SU-DHL-6 (cell line): ENCODE measurements at regions not wholly inside any gene's neighbourhood (a gene's known extent, or its start where the extent isn't known, plus 50 kb on each side); places are given as distances from the start of the nearest gene placed in this dataset.

Source experiments
- H2AFZ ChIP-seq: fragments of 200-600 bp; sonication (generic); 2 replicates; pipeline ENCODE4 v1.6.1; 2014; ENCODE audit warnings: low read depth, mild to moderate bottlenecking, moderate library complexity, mixed read lengths, antibody characterized with exemption, low read length; ENCODE audit not compliant: severe bottlenecking
- H3F3A ChIP-seq: fragments of 200-600 bp; shearing (Covaris generic); 2 replicates; pipeline ENCODE4 v1.6.0; 2016; ENCODE audit warnings: antibody characterized with exemption, mild to moderate bottlenecking; ENCODE audit not compliant: insufficient read depth
- H3K27ac ChIP-seq: fragments of 200-600 bp; sonication (generic); 2 replicates; pipeline ENCODE4 v1.5.1; 2016; ENCODE audit warnings: low read depth, mild to moderate bottlenecking, low read length, moderate library complexity, mixed read lengths
- H3K27me3 ChIP-seq: fragments of 200-600 bp; sonication (generic), shearing (Covaris generic); 2 replicates; pipeline ENCODE4 v1.6.0; 2014; ENCODE audit warnings: mild to moderate bottlenecking, low read length
- H3K36me3 ChIP-seq: fragments of 200-600 bp; sonication (generic); 2 replicates; pipeline ENCODE4 v1.6.1; 2014; ENCODE audit warnings: mild to moderate bottlenecking, low read length, mixed read lengths
- H3K4me2 ChIP-seq: fragments of 300-600, 200-600 bp; shearing (Covaris generic), sonication (generic); 2 replicates; pipeline ENCODE4 v1.6.0; 2014; ENCODE audit warnings: low read length, low read depth, mild to moderate bottlenecking; ENCODE audit not compliant: poor library complexity, severe bottlenecking
- H3K4me3 ChIP-seq: fragments of 200-600 bp; sonication (generic); 2 replicates; pipeline ENCODE4 v1.5.1; 2014; ENCODE audit warnings: antibody characterized with exemption, low read length, mild to moderate bottlenecking, mixed read lengths; ENCODE audit not compliant: insufficient read depth, poor library complexity, severe bottlenecking
- H3K79me2 ChIP-seq: fragments of 200-600 bp; sonication (generic); 2 replicates; pipeline ENCODE4 v1.6.1; 2014; ENCODE audit warnings: mild to moderate bottlenecking, low read length, moderate library complexity; ENCODE audit not compliant: insufficient read depth
- H3K9ac ChIP-seq: fragments of 200-600 bp; sonication (generic); 2 replicates; pipeline ENCODE4 v1.7.0; 2014; ENCODE audit warnings: mild to moderate bottlenecking, low read length
- H3K9me2 ChIP-seq: fragments of 200-600 bp; sonication (generic); replicated peaks from 2 replicates; pipeline ENCODE4 v1.6.1; 2014; ENCODE audit warnings: low read length; ENCODE audit not compliant: insufficient read depth
- H3K9me3 ChIP-seq: fragments of 200-600 bp; sonication (generic); 2 replicates; pipeline ENCODE4 v1.6.1; 2014; ENCODE audit warnings: low read length, mixed read lengths; ENCODE audit not compliant: insufficient read depth
- H4K20me1 ChIP-seq: fragments of 200-600 bp; sonication (generic); 2 replicates; pipeline ENCODE4 v1.6.1; 2014; ENCODE audit warnings: low read depth, mild to moderate bottlenecking, antibody characterized with exemption, low read length, moderate library complexity, mixed read lengths
- EZH2phosphoT487 ChIP-seq: fragments of 200-600 bp; sonication (generic), shearing (Covaris generic); conservative IDR thresholded peaks from 2 replicates; pipeline ENCODE4 v1.6.1; 2018; ENCODE audit warnings: mild to moderate bottlenecking, antibody characterized with exemption, low read length, moderate library complexity, mixed read lengths
- TF ChIP-seq, protein P1 (sequence below): fragments of 200-600 bp; sonication (generic); IDR thresholded peaks from one replicate; pipeline ENCODE4 v1.5.1; 2017; ENCODE audit warnings: antibody characterized with exemption, mild to moderate bottlenecking, low read length, moderate library complexity; ENCODE audit not compliant: insufficient read depth, poor library complexity, severe bottlenecking

DNA sequence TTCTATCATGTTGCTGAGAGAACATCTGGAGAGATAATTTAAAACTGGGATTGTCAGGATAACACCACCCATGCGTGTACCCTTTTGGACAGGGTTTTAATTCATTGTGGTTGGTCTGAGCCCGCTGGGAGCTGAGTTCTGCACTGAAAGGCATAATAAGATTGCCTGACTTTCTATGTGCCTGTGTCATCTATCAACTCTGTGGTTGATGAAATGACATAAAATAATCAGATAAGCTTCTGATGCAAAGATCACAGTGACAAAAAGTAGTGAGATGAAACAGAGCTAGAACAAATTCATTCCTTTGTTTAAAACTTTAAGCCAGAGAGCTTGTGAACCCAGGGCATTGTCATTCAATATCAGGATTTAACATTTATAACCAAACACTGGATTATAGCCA, 98.7 kb downstream of the BBS10 start:
- no peaks in the 10 kb centered on the region for H3F3A ChIP-seq
- TF ChIP-seq, protein P1, sequence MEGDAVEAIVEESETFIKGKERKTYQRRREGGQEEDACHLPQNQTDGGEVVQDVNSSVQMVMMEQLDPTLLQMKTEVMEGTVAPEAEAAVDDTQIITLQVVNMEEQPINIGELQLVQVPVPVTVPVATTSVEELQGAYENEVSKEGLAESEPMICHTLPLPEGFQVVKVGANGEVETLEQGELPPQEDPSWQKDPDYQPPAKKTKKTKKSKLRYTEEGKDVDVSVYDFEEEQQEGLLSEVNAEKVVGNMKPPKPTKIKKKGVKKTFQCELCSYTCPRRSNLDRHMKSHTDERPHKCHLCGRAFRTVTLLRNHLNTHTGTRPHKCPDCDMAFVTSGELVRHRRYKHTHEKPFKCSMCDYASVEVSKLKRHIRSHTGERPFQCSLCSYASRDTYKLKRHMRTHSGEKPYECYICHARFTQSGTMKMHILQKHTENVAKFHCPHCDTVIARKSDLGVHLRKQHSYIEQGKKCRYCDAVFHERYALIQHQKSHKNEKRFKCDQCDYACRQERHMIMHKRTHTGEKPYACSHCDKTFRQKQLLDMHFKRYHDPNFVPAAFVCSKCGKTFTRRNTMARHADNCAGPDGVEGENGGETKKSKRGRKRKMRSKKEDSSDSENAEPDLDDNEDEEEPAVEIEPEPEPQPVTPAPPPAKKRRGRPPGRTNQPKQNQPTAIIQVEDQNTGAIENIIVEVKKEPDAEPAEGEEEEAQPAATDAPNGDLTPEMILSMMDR: no peak
- no peak for TF ChIP-seq EZH2phosphoT487
- no peak overlapping the region for H3K4me2 ChIP-seq

GRCh38 chr12:76247992-76248391, 100.2 kb downstream of the BBS10 start:
- Histone ChIP-seq H3K9me3 (no peaks in the 10 kb centered on the region), H3K36me3 (no peaks in the 10 kb centered on the region), H3K27ac (no peak overlapping the region), H3K27me3 (no peaks in the 10 kb centered on the region), H3K4me2 (no peak overlapping the region), H3K9me2 (no peaks in the 10 kb centered on the region), H3K9ac (no peak overlapping the region), H2AFZ (no peak overlapping the region), H3F3A (no peaks in the 10 kb centered on the region), H4K20me1 (no peaks in the 10 kb centered on the region), H3K4me3 (no peak overlapping the region), H3K79me2 (no peaks in the 10 kb centered on the region)
- TF ChIP-seq, protein P1: no peak
- TF ChIP-seq EZH2phosphoT487: no peak

More for the DNA sequence above, 98.7 kb downstream of the BBS10 start:
- no peaks in the 10 kb centered on the region for H3K36me3 ChIP-seq
- no peak overlapping the region for H3K9ac ChIP-seq
- H3K9me3 ChIP-seq: no peaks in the 10 kb centered on the region
- no peaks in the 10 kb centered on the region for H3K79me2 ChIP-seq
- H3K9me2 ChIP-seq: no peaks in the 10 kb centered on the region
- no peaks in the 10 kb centered on the region for H3K27me3 ChIP-seq
- no peaks in the 10 kb centered on the region for H4K20me1 ChIP-seq
- H3K4me3 ChIP-seq: no peak overlapping the region
- no peak overlapping the region for H2AFZ ChIP-seq
- no peak overlapping the region for H3K27ac ChIP-seq

GRCh38 chr12:76247026-76247646, 101.1 kb downstream of the BBS10 start:
- Histone ChIP-seq H3K9me3 (no peaks in the 10 kb centered on the region), H2AFZ (no peak overlapping the region), H3K4me2 (no peak overlapping the region), H3K79me2 (no peaks in the 10 kb centered on the region), H3K9me2 (no peaks in the 10 kb centered on the region), H3K9ac (no peak overlapping the region), H3K36me3 (no peaks in the 10 kb centered on the region), H3K27ac (no peak overlapping the region), H3K4me3 (no peak overlapping the region), H4K20me1 (no peaks in the 10 kb centered on the region), H3K27me3 (no peaks in the 10 kb centered on the region), H3F3A (no peaks in the 10 kb centered on the region)
- no peak for TF ChIP-seq EZH2phosphoT487
- TF ChIP-seq, protein P1: no peak
